Heart left ventricle (tissue), 13 donors: ENCODE measurements at regions not wholly inside any gene's neighbourhood (a gene's known extent, or its start where the extent isn't known, plus 50 kb on each side); places are given as distances from the start of the nearest gene placed in this dataset.

Experiments used
- CTCF ChIP-seq, 12 donors: fragments of 200-600 bp; sonication (generic) in 4 of 12; IDR thresholded peaks; one replicate each; pipeline versions ENCODE4 v1.5.0 to v1.8.0; 2018 to 2022; ENCODE audit warnings: antibody characterized with exemption in 12 of 12, mild to moderate bottlenecking in 5 of 12
- POLR2A ChIP-seq, 2 donors: fragments of 450-650 bp; IDR thresholded peaks; one replicate each; pipeline ENCODE4 v1.6.1; 2017; ENCODE audit warnings: antibody characterized with exemption in 2 of 2, mild to moderate bottlenecking in 2 of 2, moderate library complexity in 2 of 2
- donor health status: ischemic (EF 13 %, LVEDD 7.1; RV severe dilation, severe dysfunction).
- donor health status: DM: no; HTN: yes; CAD: no.
- donor health status: DM: no; HTN: no; CAD: no.
- donor health status: ischemic (EF 25% LVEDD 6.9; RV normal size, moderate dysfunction).
- donor health status: ischemic (EF 25% LVEDD 5.7; RV mildly dilated, moderate dysfunction).
- donor health status: ischemic (EF 35%, LVEDD 5.7; RV mildly dilated, moderate dysfunction).
- donor health status: nonischemic (EF 11% LVEDD 7.7; RV severe dilation, severe dysfunction).
- donor health status: DM: yes; HTN: yes; CAD: no.
- donor health status: PGD.
- donor health status: ischemic (EF 29% LVEDD 5.4; RV normal size, mild dysfunction).
- donor health status: nonischemic (EF 23%, LVEDD 6.1; RV moderate dilation, normal function).

GRCh38 chr2:136219963-136220362, 102.0 kb upstream of the CXCR4 start:
- TF ChIP-seq CTCF (IDR thresholded peaks at IDR 0.05) (no peak), POLR2A (IDR thresholded peaks at IDR 0.05) (no peak)
